ENCODE measurements at regions not wholly inside any gene's neighbourhood (a gene's known extent, or its start where the extent isn't known, plus 50 kb on each side); places are given as distances from the start of the nearest gene placed in this dataset.

GRCh38 chr14:97592341-97592980 lies 795.3 kb downstream of the VRK1 start:
- TF ChIP-seq CTCF (IDR thresholded peaks at IDR 0.05) = no peak
- TF ChIP-seq POLR2AphosphoS5 (IDR thresholded peaks at IDR 0.05) = no peak
- TF ChIP-seq POLR2A (IDR thresholded peaks at IDR 0.05) = no peak

All from prostate gland (tissue), 2 donors.